ENCODE measurements at regions not wholly inside any gene's neighbourhood (a gene's known extent, or its start where the extent isn't known, plus 50 kb on each side); places are given as distances from the start of the nearest gene placed in this dataset.

GRCh38 chr3:178277605-178278004 is 258.6 kb upstream of the KCNMB2 start:
- ATAC-seq (ENCODE audit: poor library complexity) = no peak
- POLR2A ChIA-PET = no interaction called here
- intact Hi-C loops (cut with DNase I, micrococcal nuclease) = no loop called here

GRCh38 chr3:178283561-178283960 is 252.7 kb upstream of the KCNMB2 start:
- Mint-ChIP-seq H3K4me3 (no peak overlapping the region), H3K9me3 (peaks cover 12% of the 10 kb centered on the region)

More at GRCh38 chr3:178277605-178278004, 258.6 kb upstream of the KCNMB2 start:
- Mint-ChIP-seq H3K4me1 (ENCODE audit: low read depth) (no peaks in the 10 kb centered on the region), H3K27me3 (no peaks in the 10 kb centered on the region), H3K4me3 (no peak overlapping the region), H3K9me3 (peaks cover 7% of the 10 kb centered on the region), H3K27ac (no peak overlapping the region), H3K36me3 (ENCODE audit: low read depth) (peaks cover 3% of the 10 kb centered on the region)
- Histone ChIP-seq H3K36me3 (ENCODE audit: insufficient read depth, low read length) (no peaks in the 10 kb centered on the region), H3K4me3 (ENCODE audit: low read length) (no peak overlapping the region), H3K4me1 (ENCODE audit: insufficient read depth, low read length) (no peaks in the 10 kb centered on the region), H3K9me3 (ENCODE audit: control insufficient read depth in 1 of 2, insufficient read depth in 1 of 2, low read length in 2 of 2) (peaks cover 4 to 14% of the 10 kb centered on the region in 2 experiments), H3K27ac (ENCODE audit: low read depth in 1 of 2, low read length in 2 of 2) (no peak overlapping the region), H3K27me3 (ENCODE audit: control insufficient read depth in 1 of 2, insufficient read depth in 2 of 2, low read length in 2 of 2) (no peaks in the 10 kb centered on the region)
- no peak for DNase-seq
- TF ChIP-seq, protein P1, sequence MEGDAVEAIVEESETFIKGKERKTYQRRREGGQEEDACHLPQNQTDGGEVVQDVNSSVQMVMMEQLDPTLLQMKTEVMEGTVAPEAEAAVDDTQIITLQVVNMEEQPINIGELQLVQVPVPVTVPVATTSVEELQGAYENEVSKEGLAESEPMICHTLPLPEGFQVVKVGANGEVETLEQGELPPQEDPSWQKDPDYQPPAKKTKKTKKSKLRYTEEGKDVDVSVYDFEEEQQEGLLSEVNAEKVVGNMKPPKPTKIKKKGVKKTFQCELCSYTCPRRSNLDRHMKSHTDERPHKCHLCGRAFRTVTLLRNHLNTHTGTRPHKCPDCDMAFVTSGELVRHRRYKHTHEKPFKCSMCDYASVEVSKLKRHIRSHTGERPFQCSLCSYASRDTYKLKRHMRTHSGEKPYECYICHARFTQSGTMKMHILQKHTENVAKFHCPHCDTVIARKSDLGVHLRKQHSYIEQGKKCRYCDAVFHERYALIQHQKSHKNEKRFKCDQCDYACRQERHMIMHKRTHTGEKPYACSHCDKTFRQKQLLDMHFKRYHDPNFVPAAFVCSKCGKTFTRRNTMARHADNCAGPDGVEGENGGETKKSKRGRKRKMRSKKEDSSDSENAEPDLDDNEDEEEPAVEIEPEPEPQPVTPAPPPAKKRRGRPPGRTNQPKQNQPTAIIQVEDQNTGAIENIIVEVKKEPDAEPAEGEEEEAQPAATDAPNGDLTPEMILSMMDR (IDR thresholded peaks at IDR 0.05) = no peak
- CTCF ChIA-PET = no interaction called here

DNA sequence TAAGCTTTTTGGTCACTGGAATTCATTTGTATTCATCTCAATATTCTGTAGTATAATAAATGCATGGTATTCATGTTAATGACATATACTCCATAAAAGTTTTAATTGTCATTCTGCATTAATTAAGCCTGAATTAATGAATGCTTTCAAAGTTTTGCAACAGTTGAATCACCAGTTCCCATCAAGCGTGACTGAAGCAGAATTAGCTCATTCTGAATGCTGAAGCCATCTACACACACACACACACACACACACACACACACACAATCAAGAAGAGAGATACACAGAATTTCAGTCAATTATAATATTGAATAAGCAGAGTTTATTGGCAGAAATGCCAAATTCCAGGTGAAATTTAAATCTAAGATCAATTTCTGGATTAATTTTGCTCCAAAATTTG is 252.1 kb upstream of the KCNMB2 start:
- no peaks in the 10 kb centered on the region for H3K36me3 ChIP-seq (ENCODE audit: insufficient read depth, low read length)
- intact Hi-C loops (cut with DNase I, micrococcal nuclease) = no loop called here
- ChIA-PET CTCF (interaction anchor here (0.6 kb wide), 1 partner anchor 1876 kb away, joined by 4 read pairs; no protein-coding TSS in a partner anchor), POLR2A (no interaction called here)
- TF ChIP-seq, protein P1 (IDR thresholded peaks at IDR 0.05) = no peak
- H3K36me3 Mint-ChIP-seq (ENCODE audit: low read depth) = no peaks in the 10 kb centered on the region
- no peak overlapping the region for H3K4me3 ChIP-seq (ENCODE audit: low read length)
- H3K27me3 ChIP-seq (ENCODE audit: control insufficient read depth in 1 of 2, insufficient read depth in 2 of 2, low read length in 2 of 2) = no peaks in the 10 kb centered on the region
- H3K9me3 Mint-ChIP-seq = peaks cover 10% of the 10 kb centered on the region
- H3K27ac ChIP-seq (ENCODE audit: low read depth in 1 of 2, low read length in 2 of 2) = no peak overlapping the region
- H3K4me1 Mint-ChIP-seq (ENCODE audit: low read depth) = no peaks in the 10 kb centered on the region
- H3K27me3 Mint-ChIP-seq = no peaks in the 10 kb centered on the region
- H3K4me1 ChIP-seq (ENCODE audit: insufficient read depth, low read length) = no peaks in the 10 kb centered on the region
- DNase-seq (no peak), ATAC-seq (ENCODE audit: poor library complexity) (no peak)
- no peak overlapping the region for H3K4me3 Mint-ChIP-seq
- H3K9me3 ChIP-seq (ENCODE audit: control insufficient read depth in 1 of 2, insufficient read depth in 1 of 2, low read length in 2 of 2) = peaks cover 0 to 9% of the 10 kb centered on the region in 2 experiments
- H3K27ac Mint-ChIP-seq = no peak overlapping the region

More at GRCh38 chr3:178283561-178283960, 252.7 kb upstream of the KCNMB2 start:
- Mint-ChIP-seq H3K27ac (no peak overlapping the region), H3K36me3 (ENCODE audit: low read depth) (peaks cover under 1% of the 10 kb centered on the region), H3K27me3 (no peaks in the 10 kb centered on the region), H3K4me1 (ENCODE audit: low read depth) (no peaks in the 10 kb centered on the region)
- Histone ChIP-seq H3K4me1 (ENCODE audit: insufficient read depth, low read length) (no peaks in the 10 kb centered on the region), H3K36me3 (ENCODE audit: insufficient read depth, low read length) (no peaks in the 10 kb centered on the region), H3K27ac (ENCODE audit: low read depth in 1 of 2, low read length in 2 of 2) (no peak overlapping the region), H3K27me3 (ENCODE audit: control insufficient read depth in 1 of 2, insufficient read depth in 2 of 2, low read length in 2 of 2) (no peaks in the 10 kb centered on the region), H3K4me3 (ENCODE audit: low read length) (no peak overlapping the region), H3K9me3 (ENCODE audit: control insufficient read depth in 1 of 2, insufficient read depth in 1 of 2, low read length in 2 of 2) (peaks cover 4 to 14% of the 10 kb centered on the region in 2 experiments)
- CTCF ChIA-PET = no interaction called here
- no peak for DNase-seq
- POLR2A ChIA-PET = no interaction called here
- intact Hi-C loops (cut with DNase I, micrococcal nuclease) = no loop called here
- ATAC-seq (ENCODE audit: poor library complexity) = no peak
- TF ChIP-seq, protein P1 (IDR thresholded peaks at IDR 0.05) = no peak
